ENCODE measurements at regions not wholly inside any gene's neighbourhood (a gene's known extent, or its start where the extent isn't known, plus 50 kb on each side); places are given as distances from the start of the nearest gene placed in this dataset.

DNA sequence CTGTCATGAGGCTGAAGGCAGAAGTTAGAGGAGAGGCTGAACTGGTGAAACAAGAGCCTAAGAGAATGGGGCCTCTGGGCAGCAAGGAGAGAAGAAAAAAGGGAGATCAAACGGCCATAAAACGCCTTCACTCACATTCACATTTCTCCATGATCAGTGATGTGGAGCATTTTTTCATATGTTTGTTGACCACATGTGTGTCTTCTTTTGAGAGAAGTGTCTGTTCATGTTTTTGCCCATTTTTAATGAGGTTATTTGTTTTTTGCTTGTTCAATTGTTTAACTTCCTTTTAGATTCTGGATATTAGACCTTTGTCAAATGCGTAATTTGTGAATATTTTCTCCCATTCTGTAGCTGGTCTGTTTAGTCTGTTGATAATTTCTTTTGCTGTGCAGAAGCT lies 155.0 kb downstream of the TMEM26 start:
- H3K27me3 ChIP-seq, result no peaks in the 10 kb centered on the region
- intact Hi-C loops (cut with DNase I), result no loop called here
- H3K27ac ChIP-seq, result no peak overlapping the region
- TF ChIP-seq, protein P1, sequence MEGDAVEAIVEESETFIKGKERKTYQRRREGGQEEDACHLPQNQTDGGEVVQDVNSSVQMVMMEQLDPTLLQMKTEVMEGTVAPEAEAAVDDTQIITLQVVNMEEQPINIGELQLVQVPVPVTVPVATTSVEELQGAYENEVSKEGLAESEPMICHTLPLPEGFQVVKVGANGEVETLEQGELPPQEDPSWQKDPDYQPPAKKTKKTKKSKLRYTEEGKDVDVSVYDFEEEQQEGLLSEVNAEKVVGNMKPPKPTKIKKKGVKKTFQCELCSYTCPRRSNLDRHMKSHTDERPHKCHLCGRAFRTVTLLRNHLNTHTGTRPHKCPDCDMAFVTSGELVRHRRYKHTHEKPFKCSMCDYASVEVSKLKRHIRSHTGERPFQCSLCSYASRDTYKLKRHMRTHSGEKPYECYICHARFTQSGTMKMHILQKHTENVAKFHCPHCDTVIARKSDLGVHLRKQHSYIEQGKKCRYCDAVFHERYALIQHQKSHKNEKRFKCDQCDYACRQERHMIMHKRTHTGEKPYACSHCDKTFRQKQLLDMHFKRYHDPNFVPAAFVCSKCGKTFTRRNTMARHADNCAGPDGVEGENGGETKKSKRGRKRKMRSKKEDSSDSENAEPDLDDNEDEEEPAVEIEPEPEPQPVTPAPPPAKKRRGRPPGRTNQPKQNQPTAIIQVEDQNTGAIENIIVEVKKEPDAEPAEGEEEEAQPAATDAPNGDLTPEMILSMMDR (IDR thresholded peaks at IDR 0.05), result no peak
- no peak overlapping the region for H3K4me3 ChIP-seq
- no peak for DNase-seq
- H3K4me1 ChIP-seq, result no peaks in the 10 kb centered on the region
- H3K36me3 ChIP-seq, result no peaks in the 10 kb centered on the region
- H3K9me3 ChIP-seq, result no peaks in the 10 kb centered on the region
- ATAC-seq, result no peak

DNA sequence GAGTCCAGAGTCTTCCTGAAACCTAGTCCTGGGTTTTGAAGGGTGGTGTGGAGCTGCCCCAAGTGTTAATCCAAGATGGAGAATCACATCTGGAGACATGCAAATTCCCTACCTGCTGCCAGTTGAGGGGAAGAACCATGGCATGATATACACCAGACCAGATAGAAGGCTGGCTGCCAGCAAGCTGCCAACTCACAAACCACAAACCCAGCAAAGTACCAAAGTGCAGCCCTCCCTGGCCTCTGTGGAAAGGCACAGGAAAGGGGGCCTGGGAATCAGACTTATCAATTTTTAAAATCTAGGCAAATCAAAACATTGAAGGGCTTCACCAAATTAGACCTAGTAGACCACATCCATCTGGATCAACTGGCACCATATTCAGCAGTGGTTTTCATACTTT lies 157.0 kb downstream of the TMEM26 start:
- H3K9me3 ChIP-seq, result no peaks in the 10 kb centered on the region
- intact Hi-C loops (cut with DNase I), result no loop called here
- H3K27me3 ChIP-seq, result no peaks in the 10 kb centered on the region
- no peak overlapping the region for H3K4me3 ChIP-seq
- TF ChIP-seq, protein P1 (IDR thresholded peaks at IDR 0.05), result no peak
- ATAC-seq (no peak), DNase-seq (no peak)
- no peaks in the 10 kb centered on the region for H3K36me3 ChIP-seq
- no peak overlapping the region for H3K27ac ChIP-seq
- H3K4me1 ChIP-seq, result no peaks in the 10 kb centered on the region

DNA sequence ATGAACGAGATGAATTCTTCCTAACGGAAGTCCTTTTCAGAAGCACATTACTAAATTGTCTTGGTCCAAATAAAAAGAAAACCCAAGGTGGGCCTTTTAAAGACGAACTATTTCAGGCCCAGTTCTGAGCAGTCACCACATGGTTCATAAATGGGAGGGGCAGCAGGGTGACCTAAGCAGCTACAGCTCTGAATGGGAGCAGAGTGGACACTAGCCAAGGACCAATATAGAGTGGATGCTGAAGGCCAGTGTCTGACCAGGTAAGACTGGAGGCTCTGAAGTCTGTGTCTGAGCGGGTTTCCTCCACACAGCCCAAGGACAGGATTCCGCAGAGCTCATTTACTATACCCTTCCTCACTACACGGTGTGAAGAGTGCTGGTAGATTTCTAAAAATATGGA lies 159.1 kb downstream of the TMEM26 start:
- Histone ChIP-seq H3K4me1 (no peaks in the 10 kb centered on the region), H3K27ac (no peak overlapping the region), H3K27me3 (no peaks in the 10 kb centered on the region), H3K9me3 (no peaks in the 10 kb centered on the region), H3K4me3 (no peak overlapping the region), H3K36me3 (no peaks in the 10 kb centered on the region)
- intact Hi-C loops (cut with DNase I), result no loop called here
- ATAC-seq, result no peak
- DNase-seq, result no peak
- TF ChIP-seq, protein P1 (IDR thresholded peaks at IDR 0.05), result no peak

DNA sequence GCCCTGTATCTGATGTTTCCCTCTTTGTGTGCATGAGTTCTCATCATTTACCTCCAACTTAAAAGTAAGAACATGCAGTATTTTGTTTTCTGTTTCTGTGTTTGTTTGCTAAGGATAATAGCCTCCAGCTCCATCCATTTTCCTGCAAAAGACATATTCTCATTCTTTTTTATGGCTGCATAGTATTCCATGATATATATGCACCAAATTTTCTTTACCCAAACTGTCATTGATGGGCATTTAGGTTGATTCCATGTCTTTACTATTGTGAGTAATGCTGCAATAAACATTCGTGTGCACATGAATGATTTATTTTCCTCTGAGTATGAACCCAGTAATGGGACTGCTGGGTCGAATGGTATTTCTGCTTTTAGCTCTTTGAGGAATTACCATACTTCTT lies 163.4 kb downstream of the TMEM26 start:
- Histone ChIP-seq H3K9me3 (no peaks in the 10 kb centered on the region), H3K4me3 (no peak overlapping the region), H3K27ac (no peak overlapping the region), H3K36me3 (no peaks in the 10 kb centered on the region), H3K27me3 (no peaks in the 10 kb centered on the region), H3K4me1 (no peaks in the 10 kb centered on the region)
- intact Hi-C loops (cut with DNase I), result loop anchor here (10.0 kb wide), 1 partner anchor 475 kb away; no protein-coding TSS in a partner anchor
- ATAC-seq (no peak), DNase-seq (no peak)
- TF ChIP-seq, protein P1 (IDR thresholded peaks at IDR 0.05), result no peak

DNA sequence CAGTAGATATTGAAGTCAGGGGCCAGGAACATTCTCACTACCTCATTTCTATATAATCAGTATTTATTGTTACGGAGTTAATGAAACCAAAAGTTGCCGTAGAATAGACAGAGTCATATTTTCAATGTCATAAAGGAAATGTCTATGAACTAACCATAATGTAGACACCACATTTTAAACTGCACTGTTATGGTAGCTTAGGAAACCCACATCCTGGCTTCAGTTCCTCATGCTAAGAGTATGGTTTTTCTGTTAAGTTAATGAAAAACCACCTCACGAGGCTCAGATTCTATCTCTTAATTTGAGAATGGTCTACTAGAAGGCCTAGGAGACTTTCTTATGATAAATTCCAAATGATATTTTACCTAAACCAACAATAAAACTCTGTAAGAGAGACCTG lies 166.5 kb downstream of the TMEM26 start:
- Histone ChIP-seq H3K27ac (no peak overlapping the region), H3K36me3 (no peaks in the 10 kb centered on the region), H3K4me1 (peaks cover 12% of the 10 kb centered on the region), H3K9me3 (no peaks in the 10 kb centered on the region), H3K27me3 (no peaks in the 10 kb centered on the region), H3K4me3 (no peak overlapping the region)
- DNase-seq (no peak), ATAC-seq (peak; percentile 35)
- TF ChIP-seq, protein P1 (IDR thresholded peaks at IDR 0.05), result no peak
- intact Hi-C loops (cut with DNase I), result loop anchor here (10.0 kb wide), 1 partner anchor 472 kb away; no protein-coding TSS in a partner anchor

DNA sequence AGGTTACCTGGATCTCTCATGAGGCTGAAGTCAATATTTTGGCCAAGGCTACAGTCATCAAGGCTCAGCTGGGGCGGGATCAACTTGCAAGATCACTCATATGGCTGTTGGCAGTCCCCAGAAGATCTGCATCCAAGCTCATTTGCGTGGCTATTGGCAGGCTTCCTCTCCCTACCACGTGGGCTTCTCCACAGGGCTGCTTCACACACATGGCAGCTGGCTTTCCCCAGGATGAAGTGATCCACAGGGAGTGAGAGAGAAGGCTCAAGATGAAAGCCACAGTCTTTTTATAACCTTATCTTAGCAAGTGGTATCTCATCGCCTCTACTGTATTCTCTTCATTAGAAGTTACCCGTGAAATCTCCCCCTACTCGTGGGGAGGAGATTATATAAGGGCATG lies 167.4 kb downstream of the TMEM26 start:
- Histone ChIP-seq H3K4me3 (no peak overlapping the region), H3K27me3 (no peaks in the 10 kb centered on the region), H3K4me1 (peaks cover 12% of the 10 kb centered on the region), H3K36me3 (no peaks in the 10 kb centered on the region), H3K27ac (no peak overlapping the region), H3K9me3 (no peaks in the 10 kb centered on the region)
- intact Hi-C loops (cut with DNase I), result loop anchor here (10.0 kb wide), 1 partner anchor 471 kb away; no protein-coding TSS in a partner anchor
- TF ChIP-seq, protein P1 (IDR thresholded peaks at IDR 0.05), result no peak
- ATAC-seq (no peak), DNase-seq (no peak)

Measured in upper lobe of right lung (tissue), 1 donor.